Endothelial cell (in vitro differentiated cells): ENCODE measurements at regions not wholly inside any gene's neighbourhood (a gene's known extent, or its start where the extent isn't known, plus 50 kb on each side); places are given as distances from the start of the nearest gene placed in this dataset.

Experiments used
- DNase-seq: peaks from one replicate; pipeline ENCODE4 v3.0.0; 2021; ENCODE audit warnings: low spot score
- H3K27ac Mint-ChIP-seq: one replicate; pipeline ENCODE4 v1.8.0; 2021; ENCODE audit warnings: mixed read lengths, inconsistent platforms; ENCODE audit not compliant: unreplicated experiment
- H3K27me3 Mint-ChIP-seq: one replicate; pipeline ENCODE4 v1.8.0; 2021; ENCODE audit warnings: mild to moderate bottlenecking, moderate library complexity, mixed read lengths, inconsistent platforms; ENCODE audit not compliant: unreplicated experiment
- H3K36me3 Mint-ChIP-seq: one replicate; pipeline ENCODE4 v1.8.0; 2021; ENCODE audit warnings: mild to moderate bottlenecking, low read depth, mixed read lengths, inconsistent platforms; ENCODE audit not compliant: unreplicated experiment
- H3K4me1 Mint-ChIP-seq: one replicate; pipeline ENCODE4 v1.8.0; 2021; ENCODE audit warnings: mild to moderate bottlenecking, mixed read lengths, inconsistent platforms; ENCODE audit not compliant: unreplicated experiment
- H3K4me3 Mint-ChIP-seq: one replicate; pipeline ENCODE4 v1.8.0; 2021; ENCODE audit warnings: mild to moderate bottlenecking, mixed read lengths, inconsistent platforms; ENCODE audit not compliant: unreplicated experiment
- H3K9me3 Mint-ChIP-seq: one replicate; pipeline ENCODE4 v1.8.0; 2021; ENCODE audit warnings: mixed read lengths, inconsistent platforms; ENCODE audit not compliant: unreplicated experiment
- CTCF ChIP-seq: fragments of 200-600 bp; sonication (generic); IDR thresholded peaks from one replicate; pipeline ENCODE4 v1.5.0; 2021; ENCODE audit warnings: antibody characterized with exemption; ENCODE audit not compliant: unreplicated experiment

GRCh38 chr13:34039678-34040077, 221.7 kb downstream of the RFC3 start:
- Mint-ChIP-seq H3K9me3 (no peaks in the 10 kb centered on the region), H3K27me3 (peaks cover 4% of the 10 kb centered on the region), H3K4me3 (no peak overlapping the region), H3K36me3 (no peaks in the 10 kb centered on the region), H3K27ac (no peak overlapping the region), H3K4me1 (no peaks in the 10 kb centered on the region)
- no peak for TF ChIP-seq CTCF
- no peak for DNase-seq

- Mint-ChIP-seq H3K4me3 (no peak overlapping the region), H3K27ac (no peak overlapping the region), H3K4me1 (no peaks in the 10 kb centered on the region), H3K27me3 (peaks cover 4% of the 10 kb centered on the region), H3K9me3 (no peaks in the 10 kb centered on the region), H3K36me3 (no peaks in the 10 kb centered on the region)
- no peak for TF ChIP-seq CTCF
- DNase-seq = no peak
Observed at GRCh38 chr13:34040863-34041262, 222.9 kb downstream of the RFC3 start.

GRCh38 chr13:34044041-34044440, 226.1 kb downstream of the RFC3 start:
- no peak for TF ChIP-seq CTCF
- no peak for DNase-seq
- Mint-ChIP-seq H3K4me3 (no peak overlapping the region), H3K27ac (no peak overlapping the region), H3K36me3 (no peaks in the 10 kb centered on the region), H3K9me3 (no peaks in the 10 kb centered on the region), H3K4me1 (no peaks in the 10 kb centered on the region), H3K27me3 (peaks cover 4% of the 10 kb centered on the region)

- no peak for DNase-seq
- H3K36me3 Mint-ChIP-seq = no peaks in the 10 kb centered on the region
Observed at GRCh38 chr13:34044660-34045080, 226.7 kb downstream of the RFC3 start.

DNA sequence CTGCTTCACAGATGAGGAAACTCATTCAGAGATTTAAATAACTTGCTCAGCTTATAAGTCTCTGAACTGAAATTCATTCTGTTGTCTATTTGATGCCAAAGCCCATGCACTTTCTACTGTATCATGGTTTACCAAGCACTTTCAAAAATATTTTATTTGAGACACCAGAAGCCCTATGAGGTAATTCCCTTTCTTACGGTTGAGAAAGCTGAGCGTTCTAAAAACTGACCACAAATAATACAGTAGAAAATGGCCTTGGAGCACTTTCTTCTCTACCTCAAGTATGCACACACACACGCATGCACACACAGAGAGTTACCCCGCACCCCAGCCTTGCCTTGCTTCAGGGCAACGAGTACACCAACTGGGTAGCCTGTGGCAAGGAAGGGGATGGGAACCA, 228.5 kb downstream of the RFC3 start:
- no peak for TF ChIP-seq CTCF
- Mint-ChIP-seq H3K27ac (no peak overlapping the region), H3K4me1 (no peaks in the 10 kb centered on the region), H3K9me3 (no peaks in the 10 kb centered on the region), H3K36me3 (no peaks in the 10 kb centered on the region), H3K27me3 (peaks cover 4% of the 10 kb centered on the region), H3K4me3 (no peak overlapping the region)
- no peak for DNase-seq

More at GRCh38 chr13:34044660-34045080, 226.7 kb downstream of the RFC3 start:
- Mint-ChIP-seq H3K4me3 (no peak overlapping the region), H3K9me3 (no peaks in the 10 kb centered on the region), H3K4me1 (no peaks in the 10 kb centered on the region), H3K27me3 (peaks cover 4% of the 10 kb centered on the region), H3K27ac (no peak overlapping the region)
- TF ChIP-seq CTCF = no peak
